Pancreas (tissue), 10 donors: ENCODE measurements at regions not wholly inside any gene's neighbourhood (a gene's known extent, or its start where the extent isn't known, plus 50 kb on each side); places are given as distances from the start of the nearest gene placed in this dataset.

ENCODE experiments used
- ATAC-seq, 4 donors: fragments of 200-7000 bp; cut with Tn5 transposase; one replicate each; pipeline versions ENCODE4 v1.8.0 to v1.9.1; 2020; ENCODE audit warnings: mild to moderate bottlenecking in 4 of 4, moderate library complexity in 4 of 4
- DNase-seq, 6 donors: peaks; one replicate each; pipeline ENCODE4 v3.0.0-alpha.2; 2020
- FAIRE-seq: peaks from 2 replicates; lab custom pipeline; 2012; peaks lifted over from hg19 to GRCh38; lab: Jason Lieb, UNC
- H3K27ac ChIP-seq, 4 donors: fragments of 200-600 bp; sonication (generic); 1 replicate in 3 of 4; 2 replicates in 1 of 4; pipeline versions ENCODE4 v1.5.0 to v1.8.0; 2020
- H3K27me3 ChIP-seq, 4 donors: fragments of 200-600 bp; one replicate each; pipeline ENCODE4 v1.8.0; 2021
- H3K36me3 ChIP-seq, 3 donors: fragments of 200-600 bp; sonication (generic) in 1 of 3; one replicate each; pipeline versions ENCODE4 v1.5.0 to v1.8.0; 2020 to 2021
- H3K4me1 ChIP-seq, 3 donors: fragments of 200-600 bp; one replicate each; pipeline ENCODE4 v1.8.0; 2021
- H3K4me3 ChIP-seq, 4 donors: fragments of 200-600 bp; sonication (generic) in 2 of 4; one replicate each; pipeline versions ENCODE4 v1.5.0 to v1.8.0; 2020 to 2021
- H3K9me3 ChIP-seq, 4 donors: fragments of 200-600 bp; one replicate each; pipeline ENCODE4 v1.8.0; 2021
- WGBS, 2 donors: extraction: QIAGEN DNeasy Blood & Tissue Kit; methylation state at CpG; one replicate each; pipeline ENCODE4 v1.1.7; 2013; 5-methylcytosine and 5-hydroxymethylcytosine counted together
- intact Hi-C, 3 donors: fragments of 100-400 bp; cut with DNase I; formaldehyde crosslinking; loops; one replicate each; pipeline versions ENCODE4 v1.11.1 to v1.14.2; 2022
- TF ChIP-seq, protein P1 (sequence below), 4 donors: fragments of 200-600 bp; sonication (generic) in 3 of 4; IDR thresholded peaks; one replicate each; pipeline versions ENCODE4 v1.5.0 to v1.8.0; 2021; ENCODE audit warnings: antibody characterized with exemption in 4 of 4
- donor health status: healthy with polysubstance abuse.
- donor health status: DM: no; HTN: no; CAD: no; lungs with moderate emphysema.
- donor health status: DM: no; HTN: no; CAD: no.
- donor health status: control.
- donor health status: control.
- donor health status: Bipolar disorder and iron deficiency.
- donor health status: DM: yes; HTN: yes; CAD: no.
- donor health status: DM: no; HTN: no; CAD: no.
- donor health status: DM: no; HTN: no; CAD: no.
- donor health status: DM: yes; HTN: yes; CAD: no.

GRCh38 chr7:155369766-155370165 lies 72.1 kb downstream of the INSIG1 start:
- H3K4me1 ChIP-seq = peaks cover 6 to 19% (median 17%) of the 10 kb centered on the region in 3 donors
- DNase-seq = peak in 2 of 6 donors; percentile 20 to 21
- no peaks in the 10 kb centered on the region for H3K36me3 ChIP-seq
- no peak overlapping the region for H3K4me3 ChIP-seq
- ATAC-seq = no peak
- 72% methylated on average over 15 of the region's 15 CpGs for WGBS, 2 donors
- H3K27me3 ChIP-seq = peaks cover 0 to 40% (median 15%) of the 10 kb centered on the region in 4 donors
- FAIRE-seq = no peak
- intact Hi-C loops = no loop called here
- TF ChIP-seq, protein P1, sequence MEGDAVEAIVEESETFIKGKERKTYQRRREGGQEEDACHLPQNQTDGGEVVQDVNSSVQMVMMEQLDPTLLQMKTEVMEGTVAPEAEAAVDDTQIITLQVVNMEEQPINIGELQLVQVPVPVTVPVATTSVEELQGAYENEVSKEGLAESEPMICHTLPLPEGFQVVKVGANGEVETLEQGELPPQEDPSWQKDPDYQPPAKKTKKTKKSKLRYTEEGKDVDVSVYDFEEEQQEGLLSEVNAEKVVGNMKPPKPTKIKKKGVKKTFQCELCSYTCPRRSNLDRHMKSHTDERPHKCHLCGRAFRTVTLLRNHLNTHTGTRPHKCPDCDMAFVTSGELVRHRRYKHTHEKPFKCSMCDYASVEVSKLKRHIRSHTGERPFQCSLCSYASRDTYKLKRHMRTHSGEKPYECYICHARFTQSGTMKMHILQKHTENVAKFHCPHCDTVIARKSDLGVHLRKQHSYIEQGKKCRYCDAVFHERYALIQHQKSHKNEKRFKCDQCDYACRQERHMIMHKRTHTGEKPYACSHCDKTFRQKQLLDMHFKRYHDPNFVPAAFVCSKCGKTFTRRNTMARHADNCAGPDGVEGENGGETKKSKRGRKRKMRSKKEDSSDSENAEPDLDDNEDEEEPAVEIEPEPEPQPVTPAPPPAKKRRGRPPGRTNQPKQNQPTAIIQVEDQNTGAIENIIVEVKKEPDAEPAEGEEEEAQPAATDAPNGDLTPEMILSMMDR (IDR thresholded peaks at IDR 0.05) = no peak
- H3K27ac ChIP-seq = no peak overlapping the region
- no peaks in the 10 kb centered on the region for H3K9me3 ChIP-seq

GRCh38 chr7:155371331-155371883 lies 73.7 kb downstream of the INSIG1 start:
- intact Hi-C loops = no loop called here
- peaks cover 0 to 55% (median 16%) of the 10 kb centered on the region in 4 donors for H3K27me3 ChIP-seq
- no peak for FAIRE-seq

GRCh38 chr7:155371884-155372781 lies 74.5 kb downstream of the INSIG1 start:
- 6% methylated on average over 70 to 82 of the region's 82 CpGs for WGBS, 2 donors
- H3K36me3 ChIP-seq = no peaks in the 10 kb centered on the region
- FAIRE-seq = no peak
- H3K27me3 ChIP-seq = peaks cover 3 to 62% (median 18%) of the 10 kb centered on the region in 4 donors
- peaks cover 6 to 26% (median 21%) of the 10 kb centered on the region in 3 donors for H3K4me1 ChIP-seq
- peak overlapping the region in 2 of 4 donors; percentile 10 to 42 for H3K4me3 ChIP-seq
- intact Hi-C loops = no loop called here
- H3K9me3 ChIP-seq = no peaks in the 10 kb centered on the region
- TF ChIP-seq, protein P1 (IDR thresholded peaks at IDR 0.05) = peak in 3 of 4 donors; percentile 18 to 49 (median 22)
- peak; percentile 62 to 91 (median 80) for ATAC-seq
- no peak overlapping the region for H3K27ac ChIP-seq
- peak in 2 of 6 donors; percentile 69 to 74 for DNase-seq

More at GRCh38 chr7:155371331-155371883, 73.7 kb downstream of the INSIG1 start:
- peaks cover 6 to 26% (median 21%) of the 10 kb centered on the region in 3 donors for H3K4me1 ChIP-seq
- no peak overlapping the region for H3K4me3 ChIP-seq
- H3K36me3 ChIP-seq = no peaks in the 10 kb centered on the region
- TF ChIP-seq, protein P1 (IDR thresholded peaks at IDR 0.05) = no peak
- DNase-seq (peak in 2 of 6 donors; percentile 40 to 54), ATAC-seq (no peak)
- no peak overlapping the region for H3K27ac ChIP-seq
- WGBS, 2 donors = 42 to 46% methylated on average over 21 of the region's 21 CpGs
- no peaks in the 10 kb centered on the region for H3K9me3 ChIP-seq

GRCh38 chr7:155372782-155373358 lies 75.2 kb downstream of the INSIG1 start:
- DNase-seq (peak in 1 of 6 donors; percentile 45), FAIRE-seq (no peak), ATAC-seq (no peak)
- Histone ChIP-seq H3K4me3 (peak overlapping the region in 2 of 4 donors; percentile 10 to 42), H3K27me3 (peaks cover 3 to 68% (median 19%) of the 10 kb centered on the region in 4 donors), H3K4me1 (peaks cover 6 to 28% (median 21%) of the 10 kb centered on the region in 3 donors), H3K9me3 (no peaks in the 10 kb centered on the region), H3K36me3 (no peaks in the 10 kb centered on the region), H3K27ac (no peak overlapping the region)
- 10% methylated on average over 28 of the region's 28 CpGs for WGBS, 2 donors
- TF ChIP-seq, protein P1 (IDR thresholded peaks at IDR 0.05) = no peak
- intact Hi-C loops = no loop called here
